Keratinocyte (primary cell): ENCODE measurements at regions not wholly inside any gene's neighbourhood (a gene's known extent, or its start where the extent isn't known, plus 50 kb on each side); places are given as distances from the start of the nearest gene placed in this dataset.

ENCODE experiments used
- DNase-seq: peaks from one replicate; pipeline ENCODE4 v3.0.0-alpha.2; 2011; ENCODE audit warnings: low read depth, missing footprints, low spot score
- FAIRE-seq: peaks from 2 replicates; lab custom pipeline; 2011; peaks lifted over from hg19 to GRCh38; lab: Jason Lieb, UNC
- H2AFZ ChIP-seq: 2 replicates; pipeline ENCODE4 v1.6.0; 2012; ENCODE audit warnings: low read length, control low read depth, inconsistent platforms; ENCODE audit not compliant: control insufficient read depth
- H3K27ac ChIP-seq: 2 replicates; pipeline ENCODE4 v1.5.1; 2011; ENCODE audit warnings: low read length; ENCODE audit not compliant: control insufficient read depth, insufficient read depth
- H3K27me3 ChIP-seq: 3 replicates; pipeline ENCODE4 v1.6.0; 2011; ENCODE audit warnings: low read length; ENCODE audit not compliant: control insufficient read depth, insufficient read depth; ENCODE audit errors: extremely low read depth
- H3K36me3 ChIP-seq, 2 experiments: 2 replicates in 1 of 2; 3 replicates in 1 of 2; pipeline ENCODE4 v1.5.1; 2011; ENCODE audit warnings: low read length in 2 of 2, mild to moderate bottlenecking in 1 of 2; ENCODE audit not compliant: control insufficient read depth in 2 of 2, insufficient read depth in 2 of 2; ENCODE audit errors: extremely low read depth in 1 of 2
- H3K4me1 ChIP-seq: 3 replicates; pipeline ENCODE4 v1.5.1; 2011; ENCODE audit warnings: low read length; ENCODE audit not compliant: control insufficient read depth, insufficient read depth; ENCODE audit errors: extremely low read depth
- H3K4me2 ChIP-seq: 3 replicates; pipeline ENCODE4 v1.6.0; 2011; ENCODE audit warnings: low read depth, low read length; ENCODE audit not compliant: control insufficient read depth, insufficient read depth; ENCODE audit errors: extremely low read depth
- H3K4me3 ChIP-seq, 3 experiments: fragments of 200-600 bp in 1 of 3; sonication (generic) in 1 of 3; 2 replicates in 2 of 3; 3 replicates in 1 of 3; pipeline ENCODE4 v1.5.1; 2011 to 2016; ENCODE audit warnings: low read length in 3 of 3, mild to moderate bottlenecking in 3 of 3, control low read depth in 2 of 3, inconsistent platforms in 1 of 3, low read depth in 1 of 3, mixed read lengths in 1 of 3, mixed run types in 1 of 3, moderate library complexity in 1 of 3; ENCODE audit not compliant: control insufficient read depth in 2 of 3, insufficient read depth in 2 of 3; ENCODE audit errors: extremely low read depth in 1 of 3
- H3K79me2 ChIP-seq: 2 replicates; pipeline ENCODE4 v1.6.0; 2012; ENCODE audit warnings: low read length; ENCODE audit not compliant: control insufficient read depth, insufficient read depth
- H3K9ac ChIP-seq: 3 replicates; pipeline ENCODE4 v1.6.0; 2011; ENCODE audit warnings: low read length; ENCODE audit not compliant: control insufficient read depth, insufficient read depth; ENCODE audit errors: extremely low read depth
- H3K9me1 ChIP-seq: 3 replicates; pipeline ENCODE4 v1.6.0; 2011; ENCODE audit warnings: low read length; ENCODE audit not compliant: control insufficient read depth, insufficient read depth; ENCODE audit errors: extremely low read depth
- H3K9me3 ChIP-seq: 2 replicates; pipeline ENCODE4 v1.5.1; 2012; ENCODE audit warnings: low read depth, low read length; ENCODE audit not compliant: control insufficient read depth
- H4K20me1 ChIP-seq: 3 replicates; pipeline ENCODE4 v1.6.0; 2011; ENCODE audit warnings: low read length; ENCODE audit not compliant: control insufficient read depth, insufficient read depth; ENCODE audit errors: extremely low read depth
- CTCF ChIP-seq, 3 experiments: IDR thresholded peaks in 1 of 3; conservative IDR thresholded peaks in 1 of 3; optimal IDR thresholded peaks in 1 of 3; 2 replicates in 2 of 3; 3 replicates in 1 of 3; pipeline versions ENCODE3 to v1.5.1; 2011; ENCODE audit warnings: low read length in 3 of 3, mild to moderate bottlenecking in 3 of 3, moderate library complexity in 2 of 3, control low read depth in 1 of 3, inconsistent platforms in 1 of 3; ENCODE audit not compliant: insufficient read depth in 2 of 3; ENCODE audit errors: extremely low read depth in 1 of 3
- EZH2 ChIP-seq: IDR thresholded peaks from one replicate; pipeline ENCODE4 v1.6.1; 2012; ENCODE audit warnings: inconsistent platforms, mild to moderate bottlenecking, low read length, moderate library complexity
- dilution Hi-C: fragments of 300-500 bp; cut with MboI; formaldehyde crosslinking; loops from one replicate; pipeline ENCODE4 v1.7.0; 2020; ENCODE audit warnings: low sequenced_read_pairs; ENCODE audit not compliant: extremely low pct_ligation_motif_present

GRCh38 chr1:4072481-4073153, 172.5 kb upstream of the C1orf174 start:
- DNase-seq (no peak), FAIRE-seq (no peak)
- H3K27ac ChIP-seq, result no peak overlapping the region
- H3K27me3 ChIP-seq, result no peaks in the 10 kb centered on the region
- no peak overlapping the region for H3K9ac ChIP-seq
- no peak overlapping the region for H3K4me3 ChIP-seq
- H4K20me1 ChIP-seq, result no peaks in the 10 kb centered on the region
- dilution Hi-C loops, result no loop called here
- H3K79me2 ChIP-seq, result no peaks in the 10 kb centered on the region
- H3K4me2 ChIP-seq, result no peak overlapping the region
- no peaks in the 10 kb centered on the region for H3K36me3 ChIP-seq
- TF ChIP-seq CTCF (optimal IDR thresholded peaks at IDR 0.05 in 1 of 3, IDR thresholded peaks at IDR 0.05 in 1 of 3, conservative IDR thresholded peaks at IDR 0.05 in 1 of 3; ENCODE audit: extremely low read depth in 1 of 3, insufficient read depth in 2 of 3, low read length in 3 of 3) (no peak), EZH2 (no peak)
- H2AFZ ChIP-seq, result no peak overlapping the region
- H3K4me1 ChIP-seq, result no peaks in the 10 kb centered on the region
- H3K9me3 ChIP-seq, result peaks cover 10% of the 10 kb centered on the region
- H3K9me1 ChIP-seq, result no peaks in the 10 kb centered on the region

- no peaks in the 10 kb centered on the region for H3K27me3 ChIP-seq
- no peaks in the 10 kb centered on the region for H3K36me3 ChIP-seq
- no peak for FAIRE-seq
- H3K4me1 ChIP-seq, result no peaks in the 10 kb centered on the region
- no peak overlapping the region for H2AFZ ChIP-seq
- no peak overlapping the region for H3K4me3 ChIP-seq
- TF ChIP-seq EZH2, result no peak
- no peak for TF ChIP-seq CTCF (optimal IDR thresholded peaks at IDR 0.05 in 1 of 3, IDR thresholded peaks at IDR 0.05 in 1 of 3, conservative IDR thresholded peaks at IDR 0.05 in 1 of 3; ENCODE audit: extremely low read depth in 1 of 3, insufficient read depth in 2 of 3, low read length in 3 of 3)
- dilution Hi-C loops, result no loop called here
- no peak overlapping the region for H3K4me2 ChIP-seq
- DNase-seq, result no peak
- no peaks in the 10 kb centered on the region for H3K79me2 ChIP-seq
- H3K9me1 ChIP-seq, result no peaks in the 10 kb centered on the region
- no peak overlapping the region for H3K27ac ChIP-seq
- no peak overlapping the region for H3K9ac ChIP-seq
- H4K20me1 ChIP-seq, result no peaks in the 10 kb centered on the region
- H3K9me3 ChIP-seq, result peaks cover 9% of the 10 kb centered on the region
Measured at GRCh38 chr1:4075436-4076225, 175.6 kb upstream of the C1orf174 start.
